ENCODE measurements at regions not wholly inside any gene's neighbourhood (a gene's known extent, or its start where the extent isn't known, plus 50 kb on each side); places are given as distances from the start of the nearest gene placed in this dataset.

- no peak for DNase-seq (ENCODE audit: low read depth)
- no peak overlapping the region for H3K4me3 ChIP-seq (ENCODE audit: low read depth, low read length)
- no peak for TF ChIP-seq CTCF (IDR thresholded peaks at IDR 0.05; ENCODE audit: low read depth, low read length, missing control alignments)
- in situ Hi-C loops (cut with HindIII; ENCODE audit: low sequenced_read_pairs) = no loop called here
Measured at GRCh38 chr3:31025541-31025940, 131.1 kb upstream of the GADL1 start.

GRCh38 chr3:31027191-31027761, 132.8 kb upstream of the GADL1 start:
- DNase-seq (ENCODE audit: low read depth) = no peak
- H3K4me3 ChIP-seq (ENCODE audit: low read depth, low read length) = no peak overlapping the region
- in situ Hi-C loops (cut with HindIII; ENCODE audit: low sequenced_read_pairs) = no loop called here
- TF ChIP-seq CTCF (IDR thresholded peaks at IDR 0.05; ENCODE audit: low read depth, low read length, missing control alignments) = no peak

GRCh38 chr3:31027914-31028313, 133.5 kb upstream of the GADL1 start:
- DNase-seq (ENCODE audit: low read depth) = no peak
- no peak for TF ChIP-seq CTCF (IDR thresholded peaks at IDR 0.05; ENCODE audit: low read depth, low read length, missing control alignments)
- no peak overlapping the region for H3K4me3 ChIP-seq (ENCODE audit: low read depth, low read length)
- in situ Hi-C loops (cut with HindIII; ENCODE audit: low sequenced_read_pairs) = no loop called here

- no peak overlapping the region for H3K4me3 ChIP-seq (ENCODE audit: low read depth, low read length)
- no peak for DNase-seq (ENCODE audit: low read depth)
- TF ChIP-seq CTCF (IDR thresholded peaks at IDR 0.05; ENCODE audit: low read depth, low read length, missing control alignments) = no peak
- in situ Hi-C loops (cut with HindIII; ENCODE audit: low sequenced_read_pairs) = no loop called here
Measured at GRCh38 chr3:31028766-31029165, 134.3 kb upstream of the GADL1 start.

GRCh38 chr3:31029706-31030105, 135.2 kb upstream of the GADL1 start:
- TF ChIP-seq CTCF (IDR thresholded peaks at IDR 0.05; ENCODE audit: low read depth, low read length, missing control alignments) = no peak
- no peak for DNase-seq (ENCODE audit: low read depth)
- in situ Hi-C loops (cut with HindIII; ENCODE audit: low sequenced_read_pairs) = loop anchor here (5.0 kb wide), 1 partner anchor 82 kb away; no protein-coding TSS in a partner anchor
- no peak overlapping the region for H3K4me3 ChIP-seq (ENCODE audit: low read depth, low read length)

- no peak overlapping the region for H3K4me3 ChIP-seq (ENCODE audit: low read depth, low read length)
- in situ Hi-C loops (cut with HindIII; ENCODE audit: low sequenced_read_pairs) = no loop called here
- no peak for TF ChIP-seq CTCF (IDR thresholded peaks at IDR 0.05; ENCODE audit: low read depth, low read length, missing control alignments)
- no peak for DNase-seq (ENCODE audit: low read depth)
Measured at GRCh38 chr3:31035681-31036080, 141.2 kb upstream of the GADL1 start.

All from astrocyte of the cerebellum (primary cell).